NCI-H1436 (cell line): ENCODE measurements at regions not wholly inside any gene's neighbourhood (a gene's known extent, or its start where the extent isn't known, plus 50 kb on each side); places are given as distances from the start of the nearest gene placed in this dataset.

ENCODE experiments used
- DNase-seq: peaks from one replicate; lab custom pipeline; 2025; lab: John Stamatoyannopoulos, UW

GRCh38 chr9:108720191-108720642 is 135.6 kb downstream of the ACTL7B start:
- no peak for DNase-seq

GRCh38 chr9:108710424-108710823 is 145.4 kb downstream of the ACTL7B start:
- DNase-seq: no peak

GRCh38 chr9:108709997-108710396 is 145.8 kb downstream of the ACTL7B start:
- no peak for DNase-seq

- no peak for DNase-seq
These were observed 146.7 kb downstream of the ACTL7B start for GRCh38 chr9:108709126-108709525.

- DNase-seq: no peak
These were observed 147.3 kb downstream of the ACTL7B start for GRCh38 chr9:108708448-108708847.

- DNase-seq: no peak
These were observed 148.7 kb downstream of the ACTL7B start for GRCh38 chr9:108707120-108707519.

- no peak for DNase-seq
These were observed 151.5 kb downstream of the ACTL7B start for GRCh38 chr9:108704156-108704852.

GRCh38 chr9:108703429-108703828 is 152.4 kb downstream of the ACTL7B start:
- no peak for DNase-seq

GRCh38 chr9:108702681-108703080 is 153.1 kb downstream of the ACTL7B start:
- no peak for DNase-seq

- no peak for DNase-seq
These were observed 157.0 kb downstream of the ACTL7B start for GRCh38 chr9:108698801-108699200.

- no peak for DNase-seq
These were observed 157.6 kb downstream of the ACTL7B start for GRCh38 chr9:108698231-108698630.

- no peak for DNase-seq
These were observed 159.6 kb downstream of the ACTL7B start for GRCh38 chr9:108696156-108696555.

- no peak for DNase-seq
These were observed 161.6 kb downstream of the ACTL7B start for GRCh38 chr9:108694170-108694569.

GRCh38 chr9:108691614-108692013 is 164.2 kb downstream of the ACTL7B start:
- no peak for DNase-seq

- no peak for DNase-seq
These were observed 167.1 kb downstream of the ACTL7B start for GRCh38 chr9:108688676-108689075.

GRCh38 chr9:108688051-108688450 is 167.7 kb downstream of the ACTL7B start:
- DNase-seq: no peak

- DNase-seq: no peak
These were observed 168.5 kb downstream of the ACTL7B start for GRCh38 chr9:108687006-108687987.

- DNase-seq: no peak
These were observed 171.3 kb downstream of the ACTL7B start for GRCh38 chr9:108684288-108685025.

GRCh38 chr9:108683245-108683644 is 172.5 kb downstream of the ACTL7B start:
- no peak for DNase-seq

- no peak for DNase-seq
These were observed 173.8 kb downstream of the ACTL7B start for GRCh38 chr9:108681851-108682590.

GRCh38 chr9:108680946-108681345 is 174.8 kb downstream of the ACTL7B start:
- no peak for DNase-seq

- no peak for DNase-seq
These were observed 178.0 kb downstream of the ACTL7B start for GRCh38 chr9:108677776-108678175.
